CD4-positive, alpha-beta T cell treated with Interleukin-2 at 100 ng/mL for 4 hours (primary cell): ENCODE measurements at regions not wholly inside any gene's neighbourhood (a gene's known extent, or its start where the extent isn't known, plus 50 kb on each side); places are given as distances from the start of the nearest gene placed in this dataset.
"Not testable (repeated sequence)": the region's sequence is repeated elsewhere in the genome, so short reads cannot be mapped to it uniquely, and the experiment has no call there.

ENCODE experiments used
- DNase-seq: peaks from one replicate; pipeline ENCODE4 v3.0.0-alpha.2; 2020; ENCODE audit warnings: low spot score

- DNase-seq = no peak
Measured at GRCh38 chr5:74534397-74535129, 106.0 kb downstream of the ENC1 start.

- DNase-seq = no peak
Measured at GRCh38 chr5:74530326-74531050, 110.0 kb downstream of the ENC1 start.

- DNase-seq = no peak
Measured at GRCh38 chr5:74529101-74529500, 111.4 kb downstream of the ENC1 start.

GRCh38 chr5:74526111-74526510 lies 114.4 kb downstream of the ENC1 start:
- no peak for DNase-seq

- not testable (repeated sequence) for DNase-seq
Measured at GRCh38 chr5:74524767-74525166, 115.8 kb downstream of the ENC1 start.

- DNase-seq = not testable (repeated sequence)
Measured at GRCh38 chr5:74523698-74524097, 116.8 kb downstream of the ENC1 start.

GRCh38 chr5:74522838-74523237 lies 117.7 kb downstream of the ENC1 start:
- not testable (repeated sequence) for DNase-seq

- no peak for DNase-seq
Measured at GRCh38 chr5:74521401-74521800, 119.1 kb downstream of the ENC1 start.

- DNase-seq = no peak
Measured at GRCh38 chr5:74519679-74520078, 120.8 kb downstream of the ENC1 start.

- no peak for DNase-seq
Measured at GRCh38 chr5:74519161-74519571, 121.4 kb downstream of the ENC1 start.

GRCh38 chr5:74517700-74518099 lies 122.8 kb downstream of the ENC1 start:
- DNase-seq = no peak

GRCh38 chr5:74516211-74516636 lies 124.3 kb downstream of the ENC1 start:
- no peak for DNase-seq

GRCh38 chr5:74514888-74515551 lies 125.5 kb downstream of the ENC1 start:
- no peak for DNase-seq

- not testable (repeated sequence) for DNase-seq
Measured at GRCh38 chr5:74511770-74512169, 128.8 kb downstream of the ENC1 start.

GRCh38 chr5:74510476-74511075 lies 130.0 kb downstream of the ENC1 start:
- no peak for DNase-seq

GRCh38 chr5:74507370-74508005 lies 133.0 kb downstream of the ENC1 start:
- no peak for DNase-seq

GRCh38 chr5:74506119-74506518 lies 134.4 kb downstream of the ENC1 start:
- DNase-seq = no peak

GRCh38 chr5:74504463-74504862 lies 136.1 kb downstream of the ENC1 start:
- no peak for DNase-seq

- no peak for DNase-seq
Measured at GRCh38 chr5:74502479-74502950, 138.0 kb downstream of the ENC1 start.

GRCh38 chr5:74501674-74502478 lies 138.7 kb downstream of the ENC1 start:
- DNase-seq = no peak
